Stimulated activated CD4-positive, alpha-beta T cell treated with anti-CD3 and anti-CD28 coated beads, Interleukin-12 subunit alpha, Interleukin-12 subunit beta, amount 100 ng/mL, for 4 hours (primary cell): ENCODE measurements at regions not wholly inside any gene's neighbourhood (a gene's known extent, or its start where the extent isn't known, plus 50 kb on each side); places are given as distances from the start of the nearest gene placed in this dataset.
"Not testable (repeated sequence)": the region's sequence is repeated elsewhere in the genome, so short reads cannot be mapped to it uniquely, and the experiment has no call there.

Experiments
- DNase-seq: peaks from one replicate; pipeline ENCODE4 v3.0.0-alpha.2; 2020

GRCh38 chrX:15114743-15115566, 154.9 kb downstream of the ASB9 start:
- no peak for DNase-seq

GRCh38 chrX:15107367-15107988, 162.4 kb downstream of the ASB9 start:
- no peak for DNase-seq

- DNase-seq, result no peak
These were observed 171.4 kb downstream of the ASB9 start for GRCh38 chrX:15098505-15098904.

- no peak for DNase-seq
These were observed 182.1 kb downstream of the ASB9 start for GRCh38 chrX:15087747-15088146.

GRCh38 chrX:15073313-15073712, 196.6 kb downstream of the ASB9 start:
- no peak for DNase-seq

GRCh38 chrX:15072880-15073279, 197.0 kb downstream of the ASB9 start:
- DNase-seq, result no peak

- no peak for DNase-seq
These were observed 197.6 kb downstream of the ASB9 start for GRCh38 chrX:15072259-15072658.

GRCh38 chrX:15059474-15059873, 186.3 kb downstream of the MOSPD2 start:
- no peak for DNase-seq

- no peak for DNase-seq
These were observed 182.8 kb downstream of the MOSPD2 start for GRCh38 chrX:15056044-15056443.

- no peak for DNase-seq
These were observed 182.1 kb downstream of the MOSPD2 start for GRCh38 chrX:15055146-15055930.

GRCh38 chrX:15050395-15050794, 177.2 kb downstream of the MOSPD2 start:
- DNase-seq, result no peak

- DNase-seq, result no peak
These were observed 170.3 kb downstream of the MOSPD2 start for GRCh38 chrX:15043538-15043937.

- DNase-seq, result no peak
These were observed 160.7 kb downstream of the MOSPD2 start for GRCh38 chrX:15033917-15034316.

GRCh38 chrX:15017491-15017890, 144.3 kb downstream of the MOSPD2 start:
- DNase-seq, result no peak

GRCh38 chrX:15016051-15016450, 142.8 kb downstream of the MOSPD2 start:
- no peak for DNase-seq

GRCh38 chrX:15014281-15014680, 141.1 kb downstream of the MOSPD2 start:
- DNase-seq, result no peak

GRCh38 chrX:15013461-15013860, 140.2 kb downstream of the MOSPD2 start:
- DNase-seq, result no peak

- DNase-seq, result no peak
These were observed 124.0 kb downstream of the MOSPD2 start for GRCh38 chrX:14997271-14997670.

- DNase-seq, result not testable (repeated sequence)
These were observed 111.2 kb downstream of the MOSPD2 start for GRCh38 chrX:14984425-14984824.
